Endothelial cell of umbilical vein (primary cell): ENCODE measurements at regions not wholly inside any gene's neighbourhood (a gene's known extent, or its start where the extent isn't known, plus 50 kb on each side); places are given as distances from the start of the nearest gene placed in this dataset.

Experiments
- BruUV-seq: library from RNA; stranded (reverse); fragments of 400-500 nt; replicated peaks from 2 replicates; lab custom pipeline; 2021; lab: Mats Ljungman, UMichigan
- CTCF ChIA-PET: fragments of 300-600, 350-600 bp; sonication (Branson Sonifier 250); formaldehyde crosslinking; loops from one replicate; lab custom pipeline; 2021; ENCODE audit warnings: antibody characterized with exemption, inconsistent platforms; lab: Charles Lee
- POLR2A ChIA-PET: fragments of 300-600, 350-600 bp; sonication (Branson Sonifier 250); formaldehyde crosslinking; loops from one replicate; lab custom pipeline; 2021; ENCODE audit warnings: antibody characterized with exemption, inconsistent platforms; lab: Charles Lee
- DNase-seq: peaks from one replicate; pipeline ENCODE4 v3.0.0-alpha.2; 2011; ENCODE audit warnings: low read depth, low spot score
- FAIRE-seq: peaks from 2 replicates; lab custom pipeline; 2011; peaks lifted over from hg19 to GRCh38; lab: Jason Lieb, UNC
- H2AFZ ChIP-seq: 2 replicates; pipeline ENCODE4 v1.6.0; 2012; ENCODE audit warnings: low read depth, low read length, control low read depth, inconsistent platforms
- H3K27ac ChIP-seq: 2 replicates; pipeline ENCODE4 v1.5.1; 2011; ENCODE audit warnings: low read depth, mild to moderate bottlenecking, control low read depth, low read length, moderate library complexity; ENCODE audit not compliant: insufficient read depth
- H3K27me3 ChIP-seq, 2 experiments: 2 replicates each; pipeline versions ENCODE4 v1.6.0 to v1.6.1; 2011; ENCODE audit warnings: low read length in 2 of 2, mixed read lengths in 1 of 2; ENCODE audit not compliant: control insufficient read depth in 2 of 2, insufficient read depth in 2 of 2
- H3K36me3 ChIP-seq, 2 experiments: 2 replicates in 1 of 2; 3 replicates in 1 of 2; pipeline ENCODE4 v1.5.1; 2011; ENCODE audit warnings: low read length in 2 of 2, mild to moderate bottlenecking in 1 of 2, moderate library complexity in 1 of 2; ENCODE audit not compliant: control insufficient read depth in 2 of 2, insufficient read depth in 2 of 2; ENCODE audit errors: extremely low read depth in 1 of 2
- H3K4me1 ChIP-seq: 3 replicates; pipeline ENCODE4 v1.5.1; 2011; ENCODE audit warnings: mild to moderate bottlenecking, low read length; ENCODE audit not compliant: control insufficient read depth, insufficient read depth; ENCODE audit errors: extremely low read depth
- H3K4me2 ChIP-seq: 2 replicates; pipeline ENCODE4 v1.6.1; 2011; ENCODE audit warnings: low read length, control low read depth, mixed read lengths; ENCODE audit not compliant: insufficient read depth
- H3K4me3 ChIP-seq, 3 experiments: fragments of 200-600 bp in 1 of 3; sonication (generic), shearing (Covaris generic) in 1 of 3; replicated peaks in 1 of 3; 2 replicates each; pipeline ENCODE4 v1.5.1; 2011 to 2016; ENCODE audit warnings: control low read depth in 3 of 3, low read length in 3 of 3, mild to moderate bottlenecking in 2 of 3, inconsistent platforms in 1 of 3, low read depth in 1 of 3, moderate library complexity in 1 of 3; ENCODE audit not compliant: insufficient read depth in 1 of 3
- H3K79me2 ChIP-seq: 2 replicates; pipeline ENCODE4 v1.6.0; 2012; ENCODE audit warnings: low read length, inconsistent platforms; ENCODE audit not compliant: control insufficient read depth, insufficient read depth
- H3K9ac ChIP-seq: replicated peaks from 2 replicates; pipeline ENCODE3; 2011; ENCODE audit warnings: low read length, control low read depth; ENCODE audit not compliant: insufficient read depth; ENCODE audit errors: extremely low read depth
- H3K9me1 ChIP-seq: replicated peaks from 3 replicates; pipeline ENCODE4 v1.6.0; 2011; ENCODE audit warnings: mild to moderate bottlenecking, low read length; ENCODE audit not compliant: control insufficient read depth, insufficient read depth; ENCODE audit errors: extremely low read depth
- H3K9me3 ChIP-seq: replicated peaks from 2 replicates; pipeline ENCODE4 v1.5.1; 2012; ENCODE audit warnings: low read length, inconsistent platforms; ENCODE audit not compliant: control insufficient read depth, insufficient read depth
- H4K20me1 ChIP-seq: replicated peaks from 2 replicates; pipeline ENCODE3; 2011; ENCODE audit warnings: mild to moderate bottlenecking, low read length; ENCODE audit not compliant: control insufficient read depth, insufficient read depth; ENCODE audit errors: extremely low read depth
- CTCF ChIP-seq, 2 donors: IDR thresholded peaks; 1 replicate in 1 of 2; 2 replicates in 1 of 2; pipeline ENCODE4 v1.5.1; 2011; ENCODE audit warnings: low read length in 2 of 2, mild to moderate bottlenecking in 2 of 2, moderate library complexity in 2 of 2, control low read depth in 1 of 2, inconsistent platforms in 1 of 2, low read depth in 1 of 2; ENCODE audit not compliant: insufficient read depth in 1 of 2; ENCODE audit errors: extremely low read depth in 1 of 2
- EZH2 ChIP-seq: IDR thresholded peaks from 2 replicates; pipeline ENCODE4 v1.6.1; 2012; ENCODE audit warnings: borderline replicate concordance, low read depth, mild to moderate bottlenecking, moderate library complexity, low read length, inconsistent platforms; ENCODE audit not compliant: severe bottlenecking
- FOS ChIP-seq: IDR thresholded peaks from 2 replicates; pipeline ENCODE4 v1.6.1; 2011; ENCODE audit warnings: mild to moderate bottlenecking, low read length, moderate library complexity, borderline replicate concordance; ENCODE audit not compliant: insufficient read depth
- GATA2 ChIP-seq: IDR thresholded peaks from 2 replicates; pipeline ENCODE4 v1.7.0; 2011; ENCODE audit warnings: low read depth, mild to moderate bottlenecking, moderate library complexity, mixed read lengths, low read length; ENCODE audit not compliant: insufficient read length, insufficient read depth
- JUN ChIP-seq: IDR thresholded peaks from 2 replicates; pipeline ENCODE4 v1.6.1; 2011; ENCODE audit warnings: borderline replicate concordance, low read depth; ENCODE audit not compliant: insufficient read length, insufficient read depth
- MAX ChIP-seq: IDR thresholded peaks from 2 replicates; pipeline ENCODE4 v1.6.1; 2011; ENCODE audit not compliant: insufficient read depth, insufficient read length
- MYC ChIP-seq: IDR thresholded peaks from one replicate; pipeline ENCODE4 v1.6.1; 2011; ENCODE audit warnings: mild to moderate bottlenecking, low read depth, low read length
- POLR2A ChIP-seq: IDR thresholded peaks from 2 replicates; pipeline ENCODE4 v1.6.1; 2012; ENCODE audit warnings: low read depth, mild to moderate bottlenecking, control low read depth, low read length
- POLR2AphosphoS5 ChIP-seq: IDR thresholded peaks from 2 replicates; pipeline ENCODE4 v1.6.1; 2012; ENCODE audit warnings: low read depth, mild to moderate bottlenecking, control low read depth, low read length, moderate library complexity; ENCODE audit not compliant: insufficient read depth
- dilution Hi-C: fragments of 300-500 bp; cut with MboI; formaldehyde crosslinking; loops from one replicate; pipeline ENCODE4 v1.15.0; 2019; ENCODE audit warnings: low sequenced_read_pairs; ENCODE audit not compliant: extremely low pct_ligation_motif_present
- intact Hi-C: fragments of 100-400 bp; cut with micrococcal nuclease; formaldehyde crosslinking; loops from one replicate; pipeline ENCODE4 v1.10.0; 2022

- H3K4me3 ChIP-seq, result no peak overlapping the region
- intact Hi-C loops (no loop called here), dilution Hi-C loops (no loop called here)
- POLR2A ChIA-PET, result no interaction called here
- CTCF ChIA-PET, result no interaction called here
- no peaks in the 10 kb centered on the region for H3K36me3 ChIP-seq
- H3K27ac ChIP-seq, result no peak overlapping the region
- no peaks in the 10 kb centered on the region for H3K9me3 ChIP-seq
- DNase-seq (no peak), FAIRE-seq (no peak)
- H3K4me2 ChIP-seq, result no peak overlapping the region
- no peaks in the 10 kb centered on the region for H3K9me1 ChIP-seq
- BruUV-seq, result no TSS peak
- TF ChIP-seq EZH2 (no peak), FOS (no peak), POLR2AphosphoS5 (no peak), JUN (no peak), MYC (no peak), GATA2 (no peak), CTCF (IDR thresholded peaks at IDR 0.05; ENCODE audit: extremely low read depth in 1 of 2, insufficient read depth in 1 of 2, low read depth in 1 of 2, low read length in 2 of 2) (no peak), POLR2A (no peak), MAX (no peak)
- H4K20me1 ChIP-seq, result no peaks in the 10 kb centered on the region
- no peaks in the 10 kb centered on the region for H3K27me3 ChIP-seq
- no peaks in the 10 kb centered on the region for H3K4me1 ChIP-seq
- no peak overlapping the region for H2AFZ ChIP-seq
- H3K9ac ChIP-seq, result no peak overlapping the region
- no peaks in the 10 kb centered on the region for H3K79me2 ChIP-seq
Observed at GRCh38 chr13:103568314-103568713, 502.1 kb upstream of the SLC10A2 start.
